Endothelial cell (in vitro differentiated cells): ENCODE measurements at regions not wholly inside any gene's neighbourhood (a gene's known extent, or its start where the extent isn't known, plus 50 kb on each side); places are given as distances from the start of the nearest gene placed in this dataset.

Experiments used
- DNase-seq: peaks from one replicate; pipeline ENCODE4 v3.0.0; 2021; ENCODE audit warnings: low spot score
- H3K27ac Mint-ChIP-seq: one replicate; pipeline ENCODE4 v1.8.0; 2021; ENCODE audit warnings: mixed read lengths, inconsistent platforms; ENCODE audit not compliant: unreplicated experiment
- H3K27me3 Mint-ChIP-seq: one replicate; pipeline ENCODE4 v1.8.0; 2021; ENCODE audit warnings: mild to moderate bottlenecking, moderate library complexity, mixed read lengths, inconsistent platforms; ENCODE audit not compliant: unreplicated experiment
- H3K36me3 Mint-ChIP-seq: one replicate; pipeline ENCODE4 v1.8.0; 2021; ENCODE audit warnings: mild to moderate bottlenecking, low read depth, mixed read lengths, inconsistent platforms; ENCODE audit not compliant: unreplicated experiment
- H3K4me1 Mint-ChIP-seq: one replicate; pipeline ENCODE4 v1.8.0; 2021; ENCODE audit warnings: mild to moderate bottlenecking, mixed read lengths, inconsistent platforms; ENCODE audit not compliant: unreplicated experiment
- H3K4me3 Mint-ChIP-seq: one replicate; pipeline ENCODE4 v1.8.0; 2021; ENCODE audit warnings: mild to moderate bottlenecking, mixed read lengths, inconsistent platforms; ENCODE audit not compliant: unreplicated experiment
- H3K9me3 Mint-ChIP-seq: one replicate; pipeline ENCODE4 v1.8.0; 2021; ENCODE audit warnings: mixed read lengths, inconsistent platforms; ENCODE audit not compliant: unreplicated experiment
- TF ChIP-seq, protein P1 (sequence below): fragments of 200-600 bp; sonication (generic); IDR thresholded peaks from one replicate; pipeline ENCODE4 v1.5.0; 2021; ENCODE audit warnings: antibody characterized with exemption; ENCODE audit not compliant: unreplicated experiment

DNA sequence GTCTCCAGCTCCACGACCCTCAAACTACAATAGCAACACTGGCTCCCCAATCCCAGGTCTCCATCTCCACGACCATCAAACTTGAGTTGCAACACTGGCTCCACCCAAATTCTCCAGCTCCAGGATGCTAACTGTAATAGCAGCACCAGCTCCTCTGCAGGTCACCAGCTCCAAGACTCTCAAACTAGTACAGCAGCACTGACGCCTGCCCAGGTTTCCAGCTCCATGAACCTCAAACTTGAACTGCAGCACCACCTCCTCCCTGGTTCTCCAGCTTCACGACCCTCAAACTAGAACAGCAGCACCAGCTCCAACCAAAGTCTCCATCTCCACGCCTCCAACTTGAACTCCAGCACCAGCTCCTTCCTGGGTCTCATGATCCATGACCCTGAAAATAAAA is 353.8 kb downstream of the PREX1 start:
- H3K9me3 Mint-ChIP-seq, result no peaks in the 10 kb centered on the region
- DNase-seq, result no peak
- no peak overlapping the region for H3K27ac Mint-ChIP-seq
- no peak overlapping the region for H3K4me3 Mint-ChIP-seq
- H3K4me1 Mint-ChIP-seq, result peaks cover 7% of the 10 kb centered on the region
- H3K36me3 Mint-ChIP-seq, result peaks cover 4% of the 10 kb centered on the region
- H3K27me3 Mint-ChIP-seq, result peaks cover 11% of the 10 kb centered on the region
- TF ChIP-seq, protein P1, sequence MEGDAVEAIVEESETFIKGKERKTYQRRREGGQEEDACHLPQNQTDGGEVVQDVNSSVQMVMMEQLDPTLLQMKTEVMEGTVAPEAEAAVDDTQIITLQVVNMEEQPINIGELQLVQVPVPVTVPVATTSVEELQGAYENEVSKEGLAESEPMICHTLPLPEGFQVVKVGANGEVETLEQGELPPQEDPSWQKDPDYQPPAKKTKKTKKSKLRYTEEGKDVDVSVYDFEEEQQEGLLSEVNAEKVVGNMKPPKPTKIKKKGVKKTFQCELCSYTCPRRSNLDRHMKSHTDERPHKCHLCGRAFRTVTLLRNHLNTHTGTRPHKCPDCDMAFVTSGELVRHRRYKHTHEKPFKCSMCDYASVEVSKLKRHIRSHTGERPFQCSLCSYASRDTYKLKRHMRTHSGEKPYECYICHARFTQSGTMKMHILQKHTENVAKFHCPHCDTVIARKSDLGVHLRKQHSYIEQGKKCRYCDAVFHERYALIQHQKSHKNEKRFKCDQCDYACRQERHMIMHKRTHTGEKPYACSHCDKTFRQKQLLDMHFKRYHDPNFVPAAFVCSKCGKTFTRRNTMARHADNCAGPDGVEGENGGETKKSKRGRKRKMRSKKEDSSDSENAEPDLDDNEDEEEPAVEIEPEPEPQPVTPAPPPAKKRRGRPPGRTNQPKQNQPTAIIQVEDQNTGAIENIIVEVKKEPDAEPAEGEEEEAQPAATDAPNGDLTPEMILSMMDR, result no peak

- Mint-ChIP-seq H3K36me3 (peaks cover 3% of the 10 kb centered on the region), H3K4me1 (peaks cover under 1% of the 10 kb centered on the region), H3K27ac (no peak overlapping the region), H3K27me3 (peaks cover 9% of the 10 kb centered on the region), H3K9me3 (no peaks in the 10 kb centered on the region), H3K4me3 (no peak overlapping the region)
- no peak for DNase-seq
- TF ChIP-seq, protein P1, result no peak
Measured at GRCh38 chr20:48471759-48472408, 355.9 kb downstream of the PREX1 start.

DNA sequence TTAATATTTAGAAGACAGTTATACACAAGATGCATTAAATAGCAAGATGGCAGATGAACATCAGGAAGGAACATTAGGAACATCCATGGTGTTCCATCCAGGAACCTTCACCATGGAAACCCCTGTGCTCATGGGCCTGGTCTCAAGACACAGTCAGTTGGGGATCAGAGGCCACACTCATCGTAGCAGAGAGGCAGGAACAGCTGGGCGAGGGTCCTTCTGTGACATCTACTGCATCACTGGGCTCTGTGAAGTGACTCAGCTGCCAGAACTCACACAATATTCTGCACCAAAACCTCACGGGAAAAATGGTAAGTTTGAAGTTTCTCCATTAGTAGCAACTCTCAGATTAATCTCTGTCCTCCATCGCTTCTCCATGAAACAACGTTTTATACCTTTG is 356.6 kb downstream of the PREX1 start:
- Mint-ChIP-seq H3K4me3 (no peak overlapping the region), H3K36me3 (no peaks in the 10 kb centered on the region), H3K9me3 (no peaks in the 10 kb centered on the region), H3K27ac (no peak overlapping the region), H3K27me3 (peaks cover 7% of the 10 kb centered on the region), H3K4me1 (no peaks in the 10 kb centered on the region)
- TF ChIP-seq, protein P1, result no peak
- no peak for DNase-seq

DNA sequence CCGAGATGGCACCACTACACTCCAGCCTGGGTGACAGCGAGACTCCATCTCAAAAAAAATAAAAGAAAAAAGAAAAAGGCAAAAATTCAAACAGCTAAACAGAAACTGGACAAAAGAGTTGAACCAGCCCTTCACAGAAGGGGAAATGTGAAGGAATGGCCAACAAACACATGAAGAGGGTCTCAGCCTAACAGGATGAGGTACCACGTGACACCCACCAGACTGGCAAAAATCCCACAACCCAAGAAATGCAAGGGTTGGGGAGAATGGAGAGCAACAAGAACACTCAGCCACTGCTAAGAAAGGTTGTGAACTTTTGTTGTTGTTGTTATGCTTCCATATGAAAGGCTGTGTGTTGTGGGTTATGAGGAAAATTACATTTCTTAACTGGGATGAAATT is 357.7 kb downstream of the PREX1 start:
- Mint-ChIP-seq H3K9me3 (no peaks in the 10 kb centered on the region), H3K36me3 (no peaks in the 10 kb centered on the region)

DNA sequence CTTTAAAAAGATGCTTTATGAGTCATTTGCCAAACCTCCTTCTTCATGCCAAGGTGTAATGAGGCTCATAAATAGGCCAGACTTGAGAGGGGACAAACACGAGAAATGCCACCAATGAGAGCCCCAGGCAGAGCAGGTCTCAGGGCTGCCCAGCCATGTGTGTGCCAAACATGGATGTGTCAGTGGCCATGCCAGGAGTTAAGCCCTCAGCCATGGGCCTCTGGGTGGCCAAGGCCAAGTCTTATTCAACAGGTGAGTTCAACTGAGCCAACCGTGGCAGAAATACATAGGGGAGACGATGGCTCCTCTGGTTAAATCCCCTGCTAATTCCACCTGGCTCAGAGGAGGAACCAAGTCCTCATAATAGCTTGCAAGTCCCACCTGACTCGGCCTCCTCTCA is 358.8 kb downstream of the PREX1 start:
- TF ChIP-seq, protein P1, result no peak
- Mint-ChIP-seq H3K4me1 (no peaks in the 10 kb centered on the region), H3K36me3 (no peaks in the 10 kb centered on the region), H3K9me3 (no peaks in the 10 kb centered on the region), H3K4me3 (no peak overlapping the region), H3K27ac (no peak overlapping the region), H3K27me3 (no peaks in the 10 kb centered on the region)
- DNase-seq, result no peak

More for the DNA sequence above, 357.7 kb downstream of the PREX1 start:
- TF ChIP-seq, protein P1, result no peak
- Mint-ChIP-seq H3K4me1 (no peaks in the 10 kb centered on the region), H3K4me3 (no peak overlapping the region), H3K27ac (no peak overlapping the region), H3K27me3 (no peaks in the 10 kb centered on the region)
- no peak for DNase-seq
